Muscle of arm (tissue), 1 donor: ENCODE measurements at regions not wholly inside any gene's neighbourhood (a gene's known extent, or its start where the extent isn't known, plus 50 kb on each side); places are given as distances from the start of the nearest gene placed in this dataset.
"Not testable (repeated sequence)": the region's sequence is repeated elsewhere in the genome, so short reads cannot be mapped to it uniquely, and the experiment has no call there.

ENCODE experiments used
- DNase-seq: peaks from one replicate; pipeline ENCODE4 v3.0.0-alpha.2; 2013

GRCh38 chr1:90864681-90865080 lies 147.6 kb upstream of the BARHL2 start:
- no peak for DNase-seq

- DNase-seq, result no peak
Measured at GRCh38 chr1:90862782-90863181, 145.7 kb upstream of the BARHL2 start.

- not testable (repeated sequence) for DNase-seq
Measured at GRCh38 chr1:90861421-90861820, 144.3 kb upstream of the BARHL2 start.

DNA sequence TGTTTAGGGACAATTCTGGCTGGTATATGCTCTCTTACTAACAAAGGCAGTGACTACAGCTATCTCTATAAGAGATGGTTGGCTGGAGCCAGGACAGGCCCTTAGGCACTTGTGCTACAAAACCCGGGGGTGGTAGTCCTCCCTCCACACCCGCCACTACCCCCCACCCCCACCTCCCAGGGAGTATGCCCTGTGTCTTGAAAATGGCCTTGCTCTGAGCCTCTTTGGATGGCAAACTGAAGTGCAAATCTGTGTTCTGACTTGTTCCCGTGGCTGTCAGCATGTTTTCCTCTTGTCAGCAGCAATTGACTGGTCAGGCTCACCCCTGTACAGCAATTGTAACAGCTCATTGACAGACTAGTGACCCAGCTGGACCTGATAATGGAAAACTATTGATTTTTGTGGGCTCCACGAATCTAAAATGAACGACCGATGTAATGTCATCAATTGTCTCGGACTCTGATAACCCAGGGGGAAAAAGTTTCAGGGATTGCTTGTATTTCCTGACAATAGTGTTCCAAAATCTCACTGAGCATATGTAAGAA lies 139.4 kb upstream of the BARHL2 start:
- no peak for DNase-seq

GRCh38 chr1:90854397-90854924 lies 137.4 kb upstream of the BARHL2 start:
- DNase-seq, result no peak

- no peak for DNase-seq
Measured at GRCh38 chr1:90851711-90852050, 134.6 kb upstream of the BARHL2 start.

- peak; percentile 66 for DNase-seq
Measured at GRCh38 chr1:90850898-90851710, 134.0 kb upstream of the BARHL2 start.

DNA sequence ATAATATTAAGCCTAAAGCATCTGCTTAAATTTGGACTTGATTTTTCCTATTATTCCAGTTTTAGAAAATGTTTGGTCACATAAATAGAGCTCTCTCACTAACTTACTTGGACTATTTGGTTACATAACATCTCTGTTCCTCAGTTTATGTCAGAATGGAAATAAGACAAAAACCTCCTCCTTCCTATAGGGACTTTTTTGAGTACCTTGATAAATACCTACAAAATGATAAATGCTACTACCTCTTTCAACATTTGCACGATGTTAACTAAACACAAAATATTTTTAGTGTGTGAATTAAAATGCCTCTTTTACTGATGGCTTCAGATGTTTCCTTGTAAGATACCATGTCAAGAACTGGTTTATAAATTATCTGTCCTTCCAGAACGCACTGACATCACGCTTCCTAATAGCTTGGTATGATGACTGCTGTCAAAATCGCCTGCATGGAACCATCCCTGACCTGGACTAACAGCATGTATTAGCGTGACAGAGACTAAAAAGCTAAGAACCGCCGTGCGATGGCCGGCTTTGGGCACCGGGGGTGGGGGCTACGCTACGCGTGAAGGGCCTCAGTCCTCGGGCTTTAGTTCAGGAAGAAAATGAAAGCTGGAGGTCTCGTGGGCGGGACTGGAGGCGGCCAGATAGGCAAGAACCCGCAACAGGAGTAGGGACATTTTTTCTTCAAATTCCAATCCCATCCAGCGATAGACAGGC lies 133.2 kb upstream of the BARHL2 start:
- no peak for DNase-seq

- DNase-seq, result no peak
Measured at GRCh38 chr1:90841473-90841872, 124.4 kb upstream of the BARHL2 start.

GRCh38 chr1:90840352-90840751 lies 123.2 kb upstream of the BARHL2 start:
- no peak for DNase-seq

- DNase-seq, result no peak
Measured at GRCh38 chr1:90839323-90839722, 122.2 kb upstream of the BARHL2 start.

- no peak for DNase-seq
Measured at GRCh38 chr1:90838720-90839119, 121.6 kb upstream of the BARHL2 start.

DNA sequence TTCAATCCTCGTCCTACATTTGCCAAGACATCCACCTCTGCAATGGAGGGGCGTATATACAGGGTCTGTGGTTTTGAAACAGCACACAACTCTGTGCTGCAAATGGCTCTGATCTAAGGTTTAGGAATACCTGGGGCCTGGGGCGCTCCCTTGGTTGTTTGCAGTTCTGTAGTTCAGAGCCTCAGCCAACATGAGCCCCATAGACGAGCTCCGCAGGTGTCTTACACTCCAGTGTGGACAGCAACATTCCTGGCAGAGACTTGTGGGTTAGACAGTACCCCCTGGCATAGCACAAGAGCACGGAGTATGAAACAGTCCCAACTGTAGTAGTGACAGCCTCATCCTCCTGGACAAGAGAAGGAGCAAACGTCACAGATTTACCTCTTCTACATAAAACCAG lies 120.3 kb upstream of the BARHL2 start:
- DNase-seq, result no peak

DNA sequence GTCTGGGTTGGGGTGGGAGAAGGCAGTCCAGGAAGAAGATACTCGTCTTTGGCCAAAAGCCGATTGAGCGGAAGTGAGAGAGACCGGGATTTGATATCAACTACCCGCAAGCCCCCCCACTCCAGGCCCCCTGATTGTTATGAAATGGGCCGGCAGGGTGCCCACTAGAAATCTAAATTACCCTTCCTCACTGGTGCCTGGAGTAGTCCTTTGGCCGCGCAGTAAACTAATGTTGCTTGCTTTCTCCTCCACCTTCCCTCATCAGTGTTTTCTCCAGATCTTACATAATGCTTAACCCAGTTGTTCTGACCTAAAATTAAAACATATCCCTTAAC lies 119.2 kb upstream of the BARHL2 start:
- no peak for DNase-seq

DNA sequence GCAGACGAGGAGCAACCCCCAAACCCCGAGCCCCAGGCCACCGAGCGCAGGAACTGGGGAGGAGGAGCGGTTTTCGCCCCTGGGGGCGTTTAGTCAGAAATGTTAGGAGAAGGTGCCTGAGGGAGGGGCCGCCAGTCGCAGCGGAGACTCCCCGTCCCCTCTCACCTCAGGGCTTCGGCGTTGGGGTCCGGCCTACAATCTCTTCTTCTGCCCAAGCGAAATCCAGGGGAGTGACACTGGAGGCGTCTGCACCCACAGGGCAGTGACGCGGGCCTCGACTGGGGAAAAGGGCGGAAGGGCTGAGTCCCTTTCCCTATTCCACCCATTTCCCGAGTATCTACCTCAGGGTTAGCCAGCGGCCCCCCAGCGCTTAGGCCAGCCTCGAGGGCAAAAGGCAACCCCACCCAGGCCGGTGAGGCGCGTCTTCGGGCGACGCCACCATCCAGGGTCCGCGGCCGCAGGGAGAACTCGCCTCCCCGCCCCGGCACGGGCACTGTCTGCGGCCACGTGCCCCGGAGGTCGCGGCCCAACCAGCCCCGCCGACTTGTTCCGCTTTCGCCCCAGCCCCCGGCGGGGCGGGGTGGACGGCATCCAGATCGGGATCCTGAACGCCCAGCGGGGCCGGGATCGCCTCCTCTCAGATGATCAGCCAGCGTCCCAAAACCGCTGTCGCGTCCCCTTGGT lies 118.7 kb upstream of the BARHL2 start:
- no peak for DNase-seq

GRCh38 chr1:90834886-90835660 lies 118.0 kb upstream of the BARHL2 start:
- DNase-seq, result no peak

GRCh38 chr1:90834354-90834885 lies 117.3 kb upstream of the BARHL2 start:
- DNase-seq, result no peak

DNA sequence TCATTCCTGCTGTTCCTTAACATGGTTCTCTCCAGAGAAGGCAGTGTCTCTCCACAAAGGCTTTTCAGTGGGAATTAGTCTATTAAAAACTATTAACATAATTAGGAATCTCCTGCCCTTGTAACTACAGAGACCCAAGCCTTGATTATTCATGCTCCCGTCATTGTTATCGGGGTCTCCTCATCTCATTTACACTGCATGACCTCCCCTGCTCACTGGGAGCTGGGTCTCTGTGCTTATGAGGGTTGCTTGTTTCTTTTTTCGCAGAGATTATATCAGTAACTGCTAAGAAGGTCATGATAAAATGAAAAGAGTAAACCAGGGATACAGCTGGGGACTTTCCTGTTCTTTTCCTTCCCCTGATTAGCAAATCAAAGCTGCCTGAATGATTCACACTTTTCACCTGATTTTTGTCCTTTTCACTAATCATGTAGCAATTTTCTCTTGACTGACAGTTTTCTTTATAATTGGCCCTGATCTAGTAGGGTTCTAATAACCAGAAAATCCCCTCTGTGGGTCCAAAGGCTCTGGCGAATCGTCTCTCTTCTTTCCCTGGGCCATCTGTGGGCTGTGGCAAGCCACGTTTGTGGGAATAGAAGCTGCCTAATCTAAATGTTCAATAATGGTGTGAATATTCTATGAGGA lies 116.5 kb upstream of the BARHL2 start:
- DNase-seq, result no peak

DNA sequence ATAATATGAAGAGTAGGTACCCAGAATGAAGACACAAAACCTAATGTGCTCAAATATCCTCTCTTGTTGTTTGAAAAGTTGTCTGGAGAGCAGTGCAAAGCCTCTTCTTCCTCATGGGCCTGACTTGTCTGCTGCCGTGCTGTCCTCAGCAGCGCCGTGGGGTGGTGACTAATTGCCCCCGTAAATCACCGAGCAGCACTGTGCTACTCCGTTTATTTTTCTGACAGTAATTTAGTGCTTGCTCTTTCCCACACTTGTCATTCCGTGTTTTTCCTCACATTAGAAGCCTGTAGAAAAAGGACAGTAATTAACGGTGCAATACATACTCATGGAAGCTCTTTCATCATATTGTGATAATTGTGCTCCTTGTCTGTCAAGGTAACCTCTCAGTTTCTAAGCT lies 114.8 kb upstream of the BARHL2 start:
- no peak for DNase-seq

DNA sequence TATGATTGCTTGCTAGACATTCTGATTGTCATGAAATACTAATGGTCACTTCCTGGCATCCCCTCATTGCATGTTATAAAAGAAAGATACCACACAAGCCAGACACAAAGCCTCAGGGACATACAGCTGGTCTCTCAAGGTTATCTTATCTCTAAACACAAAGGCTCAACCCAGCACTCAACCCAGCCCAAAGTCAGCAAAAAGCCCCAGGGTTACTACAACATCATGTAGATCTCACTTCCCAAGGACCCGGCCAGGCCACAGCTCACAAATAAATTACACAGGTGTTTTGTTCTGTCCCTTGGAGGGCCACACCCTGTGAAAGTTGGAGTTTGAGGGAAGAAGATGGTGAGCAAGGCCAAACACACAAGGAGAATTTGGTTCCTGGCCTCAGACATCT lies 109.7 kb upstream of the BARHL2 start:
- no peak for DNase-seq

- DNase-seq, result no peak
Measured at GRCh38 chr1:90826024-90826423, 108.9 kb upstream of the BARHL2 start.
